ENCODE measurements at regions not wholly inside any gene's neighbourhood (a gene's known extent, or its start where the extent isn't known, plus 50 kb on each side); places are given as distances from the start of the nearest gene placed in this dataset.

GRCh38 chr2:120561379-120562035 lies 174.2 kb upstream of the GLI2 start:
- Mint-ChIP-seq H3K9me3 (no peaks in the 10 kb centered on the region), H3K27me3 (peaks cover 15% of the 10 kb centered on the region), H3K27ac (no peak overlapping the region), H3K4me1 (ENCODE audit: low read depth) (no peaks in the 10 kb centered on the region), H3K4me3 (no peak overlapping the region), H3K36me3 (ENCODE audit: low read depth) (no peaks in the 10 kb centered on the region)
- DNase-seq, result no peak
- POLR2A ChIA-PET, result no interaction called here
- no peak for TF ChIP-seq CTCF (IDR thresholded peaks at IDR 0.05)
- CTCF ChIA-PET, result no interaction called here
- H3K4me1 ChIP-seq (ENCODE audit: insufficient read depth, low read length), result no peaks in the 10 kb centered on the region
- no peak overlapping the region for H3K27ac ChIP-seq (ENCODE audit: low read depth in 1 of 2, low read length in 2 of 2)
- ATAC-seq (ENCODE audit: poor library complexity), result no peak
- no peaks in the 10 kb centered on the region for H3K36me3 ChIP-seq (ENCODE audit: insufficient read depth, low read length)
- H3K27me3 ChIP-seq (ENCODE audit: control insufficient read depth in 1 of 2, insufficient read depth in 2 of 2, low read length in 2 of 2), result peaks cover 2 to 5% of the 10 kb centered on the region in 2 experiments
- H3K9me3 ChIP-seq (ENCODE audit: control insufficient read depth in 1 of 2, insufficient read depth in 1 of 2, low read length in 2 of 2), result peaks cover 0 to 4% of the 10 kb centered on the region in 2 experiments
- H3K4me3 ChIP-seq (ENCODE audit: low read length), result no peak overlapping the region
- intact Hi-C loops (cut with DNase I, micrococcal nuclease), result no loop called here

- DNase-seq, result no peak
- Mint-ChIP-seq H3K36me3 (ENCODE audit: low read depth) (no peaks in the 10 kb centered on the region), H3K9me3 (no peaks in the 10 kb centered on the region), H3K27me3 (peaks cover 10% of the 10 kb centered on the region), H3K4me1 (ENCODE audit: low read depth) (no peaks in the 10 kb centered on the region), H3K27ac (no peak overlapping the region), H3K4me3 (no peak overlapping the region)
- H3K36me3 ChIP-seq (ENCODE audit: insufficient read depth, low read length), result no peaks in the 10 kb centered on the region
- ChIA-PET POLR2A (no interaction called here), CTCF (no interaction called here)
- no peak overlapping the region for H3K27ac ChIP-seq (ENCODE audit: low read depth in 1 of 2, low read length in 2 of 2)
- H3K4me1 ChIP-seq (ENCODE audit: insufficient read depth, low read length), result no peaks in the 10 kb centered on the region
- TF ChIP-seq CTCF (IDR thresholded peaks at IDR 0.05), result no peak
- H3K27me3 ChIP-seq (ENCODE audit: control insufficient read depth in 1 of 2, insufficient read depth in 2 of 2, low read length in 2 of 2), result peaks cover 0 to 2% of the 10 kb centered on the region in 2 experiments
- peaks cover 0 to 4% of the 10 kb centered on the region in 2 experiments for H3K9me3 ChIP-seq (ENCODE audit: control insufficient read depth in 1 of 2, insufficient read depth in 1 of 2, low read length in 2 of 2)
- no peak for ATAC-seq (ENCODE audit: poor library complexity)
- intact Hi-C loops (cut with DNase I, micrococcal nuclease), result no loop called here
- H3K4me3 ChIP-seq (ENCODE audit: low read length), result no peak overlapping the region
Observed at GRCh38 chr2:120562218-120563005, 173.3 kb upstream of the GLI2 start.

- intact Hi-C loops (cut with DNase I, micrococcal nuclease), result no loop called here
- no peak for TF ChIP-seq CTCF (IDR thresholded peaks at IDR 0.05)
- ATAC-seq (ENCODE audit: poor library complexity) (no peak), DNase-seq (no peak)
- Histone ChIP-seq H3K9me3 (ENCODE audit: control insufficient read depth in 1 of 2, insufficient read depth in 1 of 2, low read length in 2 of 2) (peaks cover 0 to 8% of the 10 kb centered on the region in 2 experiments), H3K4me1 (ENCODE audit: insufficient read depth, low read length) (no peaks in the 10 kb centered on the region), H3K27me3 (ENCODE audit: control insufficient read depth in 1 of 2, insufficient read depth in 2 of 2, low read length in 2 of 2) (peaks cover 0 to 2% of the 10 kb centered on the region in 2 experiments), H3K36me3 (ENCODE audit: insufficient read depth, low read length) (no peaks in the 10 kb centered on the region), H3K4me3 (ENCODE audit: low read length) (no peak overlapping the region), H3K27ac (ENCODE audit: low read depth in 1 of 2, low read length in 2 of 2) (no peak overlapping the region)
- ChIA-PET POLR2A (no interaction called here), CTCF (no interaction called here)
- Mint-ChIP-seq H3K4me1 (ENCODE audit: low read depth) (no peaks in the 10 kb centered on the region), H3K9me3 (no peaks in the 10 kb centered on the region), H3K27ac (no peak overlapping the region), H3K27me3 (peaks cover 10% of the 10 kb centered on the region), H3K36me3 (ENCODE audit: low read depth) (no peaks in the 10 kb centered on the region), H3K4me3 (no peak overlapping the region)
Observed at GRCh38 chr2:120563616-120564015, 172.1 kb upstream of the GLI2 start.
